Esophagus muscularis mucosa (tissue), 4 donors: ENCODE measurements at regions not wholly inside any gene's neighbourhood (a gene's known extent, or its start where the extent isn't known, plus 50 kb on each side); places are given as distances from the start of the nearest gene placed in this dataset.

ENCODE experiments used
- CTCF ChIP-seq, 3 experiments: fragments of 200-600 bp in 2 of 3; fragments of 450-650 bp in 1 of 3; sonication (generic) in 2 of 3; IDR thresholded peaks; one replicate each; pipeline ENCODE4 v1.5.1; 2017 to 2019; ENCODE audit warnings: antibody characterized with exemption in 3 of 3, mild to moderate bottlenecking in 2 of 3, moderate library complexity in 1 of 3
- EP300 ChIP-seq: sonication (generic); formaldehyde crosslinking; IDR thresholded peaks from one replicate; pipeline ENCODE4 v1.6.1; 2017; ENCODE audit warnings: antibody characterized with exemption
- POLR2A ChIP-seq: fragments of 450-650 bp; IDR thresholded peaks from one replicate; pipeline ENCODE4 v1.6.1; 2017; ENCODE audit warnings: antibody characterized with exemption, moderate library complexity, mild to moderate bottlenecking, low read depth
- POLR2AphosphoS5 ChIP-seq, 2 donors: sonication (generic); formaldehyde crosslinking; IDR thresholded peaks; one replicate each; pipeline ENCODE4 v1.6.1; 2017; ENCODE audit warnings: antibody characterized with exemption in 2 of 2

GRCh38 chr2:176473851-176474250 is 204.6 kb downstream of the MTX2 start:
- TF ChIP-seq CTCF (IDR thresholded peaks at IDR 0.05), result no peak
- no peak for TF ChIP-seq POLR2AphosphoS5 (IDR thresholded peaks at IDR 0.05)
- no peak for TF ChIP-seq EP300
- no peak for TF ChIP-seq POLR2A
